GM21737 (cell line): ENCODE measurements at regions not wholly inside any gene's neighbourhood (a gene's known extent, or its start where the extent isn't known, plus 50 kb on each side); places are given as distances from the start of the nearest gene placed in this dataset.
"Not testable (repeated sequence)": the region's sequence is repeated elsewhere in the genome, so short reads cannot be mapped to it uniquely, and the experiment has no call there.

Experiments used
- ATAC-seq: cut with Tn5 transposase; IDR thresholded peaks from one replicate; pipeline ENCODE4 v1.9.1; 2021; ENCODE audit warnings: mild to moderate bottlenecking, moderate library complexity; ENCODE audit not compliant: unreplicated experiment

DNA sequence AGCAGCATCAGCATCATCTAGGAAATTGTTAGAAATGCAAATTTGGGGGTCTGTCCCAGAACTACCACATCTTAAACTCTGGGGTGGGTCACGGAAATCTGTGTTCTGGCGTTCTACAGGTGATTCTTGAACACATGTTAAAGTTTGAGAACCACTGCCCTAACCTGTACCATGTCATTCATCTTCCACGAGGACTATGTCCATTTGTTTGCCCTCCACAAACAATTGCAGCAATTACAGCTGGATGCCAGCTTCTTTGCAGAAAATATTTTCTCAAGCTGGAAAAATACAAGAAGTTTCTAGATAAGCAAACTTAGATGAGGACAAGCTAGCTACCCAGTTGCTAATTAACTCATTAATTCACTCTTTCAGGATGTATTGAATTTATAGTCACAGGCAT is 54.1 kb downstream of the MAFB start:
- ATAC-seq, result no peak

DNA sequence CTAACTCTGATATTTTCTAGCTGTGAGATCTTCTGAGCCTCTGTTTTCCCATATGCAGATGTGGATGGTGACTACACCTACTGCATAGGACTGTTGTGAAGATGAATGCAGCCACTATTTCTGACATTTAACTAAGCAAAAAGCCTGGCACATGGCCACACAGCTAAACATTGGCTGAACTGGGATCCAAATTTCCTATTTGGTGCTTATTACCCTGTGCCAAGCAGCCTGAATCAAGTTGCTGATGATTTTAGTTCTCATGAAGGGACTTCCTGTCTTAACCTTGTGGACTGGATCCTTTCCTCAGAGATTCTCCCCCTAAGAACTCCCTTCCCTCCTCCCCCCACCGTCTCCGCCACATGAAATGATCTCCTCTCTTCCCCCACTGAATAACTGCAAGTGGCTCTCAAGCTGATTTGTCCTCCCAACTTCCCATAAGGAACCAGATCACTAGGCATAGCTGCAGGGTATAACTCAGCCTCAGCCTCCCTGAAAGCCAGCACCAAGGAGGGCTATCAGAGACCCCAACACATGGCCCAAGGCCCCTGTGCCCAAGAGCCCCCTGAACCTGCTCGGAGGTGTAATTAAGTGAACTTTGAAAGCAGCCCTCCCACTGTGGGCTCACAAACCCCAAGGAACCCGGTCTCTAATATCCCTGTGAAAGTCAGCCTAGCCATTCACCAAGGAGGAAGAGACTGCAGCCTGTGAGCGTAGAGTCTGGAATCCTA is 55.7 kb downstream of the MAFB start:
- no peak for ATAC-seq

DNA sequence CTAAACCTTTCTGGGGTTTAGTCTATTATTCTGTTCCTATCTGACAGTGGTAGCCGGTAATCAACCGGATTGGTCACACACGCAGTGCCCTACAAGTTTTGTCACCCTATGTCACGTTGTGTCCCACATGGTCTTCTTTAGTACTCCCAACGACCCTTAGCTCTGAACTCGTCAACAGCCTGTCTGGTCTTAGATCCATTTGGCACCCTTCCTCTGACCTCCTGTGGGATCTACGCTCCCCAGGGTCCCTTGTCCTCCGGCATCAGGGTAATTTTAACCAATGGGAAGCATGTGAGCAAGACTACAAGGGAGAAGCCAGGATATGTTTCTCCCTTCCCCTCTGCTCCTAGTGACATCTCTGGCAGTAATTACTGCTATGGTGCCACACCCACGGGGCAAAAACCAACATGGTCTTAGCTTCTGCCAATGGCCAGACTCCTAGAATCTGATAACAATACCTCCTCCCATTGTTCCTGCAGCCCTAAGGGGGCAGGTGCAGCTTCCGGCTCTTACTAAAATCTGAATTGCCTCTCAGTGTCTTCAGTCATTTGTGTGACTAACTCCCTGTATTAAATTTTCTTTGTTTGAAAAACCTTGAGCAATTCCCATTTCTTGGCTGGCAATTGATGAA is 56.6 kb downstream of the MAFB start:
- no peak for ATAC-seq

DNA sequence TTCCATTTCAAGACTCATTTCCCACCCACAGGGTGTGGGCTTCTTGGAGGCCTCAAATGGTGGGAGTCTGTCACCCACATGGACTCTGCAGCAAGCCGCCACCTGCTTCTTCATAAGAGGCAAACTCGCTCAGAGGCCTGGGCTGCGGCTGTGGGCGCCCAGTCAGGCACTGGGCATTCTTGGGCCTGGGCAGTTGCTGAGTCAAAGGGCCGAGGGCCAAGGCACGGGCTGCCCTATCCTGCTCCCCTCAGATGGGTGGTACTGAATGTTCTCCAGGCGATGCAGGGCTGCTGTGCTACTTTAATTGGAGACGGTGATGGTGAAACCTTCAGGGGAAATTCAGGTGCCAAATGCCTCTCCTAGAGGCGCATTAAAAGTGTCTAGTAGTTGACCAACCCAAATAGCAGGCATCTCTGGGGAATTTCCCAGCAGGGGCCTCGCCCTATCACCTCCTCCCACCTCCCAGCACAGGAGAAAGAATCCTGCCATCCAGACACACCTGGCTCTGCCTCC is 57.9 kb downstream of the MAFB start:
- ATAC-seq, result no peak

DNA sequence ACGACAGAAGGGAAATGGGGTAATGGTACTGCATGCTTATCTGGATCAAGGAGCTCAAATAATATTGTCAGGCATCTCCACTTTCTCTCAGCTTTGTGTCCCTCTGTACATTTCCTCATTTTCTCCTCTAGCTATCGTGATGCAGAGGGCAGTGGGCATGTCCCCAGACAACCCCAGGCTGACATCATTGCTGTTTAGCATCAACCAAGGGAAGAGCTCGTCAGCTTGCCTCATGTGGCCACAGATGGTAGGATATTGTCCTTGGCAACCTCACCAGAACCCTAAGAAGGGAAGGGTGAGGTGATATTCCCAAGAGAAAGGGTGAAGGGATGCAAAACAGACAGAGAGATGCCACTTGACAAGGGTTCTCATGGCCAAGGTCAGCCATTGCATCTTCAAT is 58.3 kb downstream of the MAFB start:
- ATAC-seq, result no peak

DNA sequence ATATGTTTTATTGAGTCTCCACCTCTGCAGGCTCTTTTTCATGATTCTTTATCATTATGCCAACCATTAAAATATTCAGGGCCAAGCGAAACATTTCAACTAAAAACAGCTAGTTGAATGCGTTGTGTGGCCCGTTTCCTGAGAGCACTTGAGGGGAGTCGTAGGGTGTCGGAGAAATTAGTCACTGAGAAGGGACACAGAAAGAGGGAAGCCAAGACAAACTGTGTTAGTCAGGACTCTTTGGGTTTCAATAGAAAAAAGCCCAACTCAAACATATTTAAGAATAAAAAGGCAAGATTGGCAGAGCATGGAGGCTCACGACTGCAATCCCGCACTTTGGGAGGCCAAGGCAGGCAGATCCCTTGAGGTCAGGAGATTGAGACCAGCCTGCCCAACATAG is 58.9 kb downstream of the MAFB start:
- ATAC-seq, result no peak

DNA sequence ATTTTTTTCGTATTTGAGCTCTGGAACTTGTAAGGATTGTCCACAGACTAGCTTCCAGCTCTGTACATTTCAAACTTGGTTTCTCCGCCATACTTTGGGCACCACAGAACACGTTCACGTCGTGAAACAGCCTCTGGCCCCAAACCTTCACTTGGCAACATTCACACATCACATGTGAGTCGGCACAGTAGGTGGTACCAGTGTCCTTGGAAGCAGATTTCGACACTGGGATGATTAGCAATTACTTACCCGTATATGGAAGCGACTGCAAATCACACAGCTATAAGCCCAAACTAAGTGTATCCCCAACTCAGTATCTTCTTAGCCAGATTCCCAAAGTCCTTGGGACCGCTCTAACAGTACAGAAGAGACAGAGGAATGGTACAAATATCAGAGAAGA is 60.2 kb downstream of the MAFB start:
- no peak for ATAC-seq

DNA sequence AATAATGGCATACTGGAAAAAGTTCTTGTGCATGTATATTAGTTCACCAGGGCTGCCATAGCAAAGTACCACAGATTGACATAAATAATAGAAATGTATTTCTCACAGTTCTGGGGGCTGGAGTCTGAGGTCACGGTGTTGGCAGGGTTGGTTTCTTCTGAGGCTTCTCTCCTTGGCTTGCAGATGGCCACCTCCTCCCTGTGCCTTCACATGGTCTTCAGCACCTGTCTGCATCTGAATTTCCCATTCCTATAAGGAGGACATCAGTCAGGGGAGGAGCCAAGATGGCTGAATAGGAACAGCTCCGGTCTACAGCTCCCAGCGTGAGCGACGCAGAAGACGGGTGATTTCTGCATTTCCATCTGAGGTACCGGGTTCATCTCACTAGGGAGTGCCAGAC is 70.0 kb downstream of the MAFB start:
- ATAC-seq, result not testable (repeated sequence)

DNA sequence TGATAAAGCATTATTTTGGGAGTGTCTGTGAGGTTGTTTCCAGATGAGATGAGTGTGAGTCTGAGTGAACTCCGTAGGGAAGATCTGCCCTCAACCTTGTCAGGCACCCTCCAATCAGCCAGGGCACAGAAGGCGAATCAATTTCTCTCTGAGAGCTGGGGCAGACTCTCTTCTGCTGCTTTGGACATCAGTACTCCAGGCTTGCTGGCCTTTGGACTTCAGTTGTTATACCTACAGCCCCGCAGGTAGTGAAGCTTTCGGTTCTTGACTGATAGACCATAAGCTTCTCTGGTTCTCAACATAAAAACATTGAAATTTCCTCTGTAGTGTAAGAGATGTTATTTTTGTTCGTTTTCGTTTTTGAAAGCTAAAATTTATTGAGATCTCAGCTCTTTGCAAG is 71.4 kb downstream of the MAFB start:
- ATAC-seq, result no peak

DNA sequence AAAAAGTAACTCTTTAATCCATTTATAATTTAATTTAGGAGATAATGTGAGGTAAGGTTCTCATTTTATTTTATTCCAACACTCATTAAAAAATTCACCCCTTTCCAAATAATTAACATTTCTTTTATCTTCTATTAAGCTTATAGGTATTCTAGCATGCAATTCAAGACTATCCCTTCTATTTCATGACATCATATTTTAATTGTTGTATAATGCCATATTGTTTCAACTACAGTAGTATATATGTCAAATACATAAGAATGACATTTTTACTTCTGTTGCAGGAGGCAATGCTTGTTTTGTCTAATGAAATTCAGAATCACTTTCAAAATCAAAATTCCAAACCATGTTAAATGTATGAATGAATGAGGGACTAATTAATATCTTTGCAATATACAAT is 76.2 kb downstream of the MAFB start:
- no peak for ATAC-seq

DNA sequence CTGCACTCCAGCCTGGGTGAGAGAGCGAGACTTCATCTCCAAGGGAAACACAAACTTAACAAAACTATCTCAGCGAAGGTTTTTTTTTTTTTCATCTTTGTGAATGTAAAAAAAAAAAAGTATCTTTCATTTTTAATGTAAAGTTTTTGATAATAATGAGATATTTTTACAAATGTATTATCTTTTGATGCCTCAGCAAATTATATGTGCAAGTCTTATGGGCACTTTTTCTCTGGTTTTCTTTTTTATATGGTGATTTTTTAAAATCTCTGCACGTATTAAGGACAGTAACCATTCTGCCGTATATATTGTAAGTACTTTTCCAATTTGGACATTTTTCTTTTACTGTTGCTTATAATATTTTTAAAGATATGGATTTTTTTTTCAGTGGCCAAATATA is 76.8 kb downstream of the MAFB start:
- no peak for ATAC-seq

DNA sequence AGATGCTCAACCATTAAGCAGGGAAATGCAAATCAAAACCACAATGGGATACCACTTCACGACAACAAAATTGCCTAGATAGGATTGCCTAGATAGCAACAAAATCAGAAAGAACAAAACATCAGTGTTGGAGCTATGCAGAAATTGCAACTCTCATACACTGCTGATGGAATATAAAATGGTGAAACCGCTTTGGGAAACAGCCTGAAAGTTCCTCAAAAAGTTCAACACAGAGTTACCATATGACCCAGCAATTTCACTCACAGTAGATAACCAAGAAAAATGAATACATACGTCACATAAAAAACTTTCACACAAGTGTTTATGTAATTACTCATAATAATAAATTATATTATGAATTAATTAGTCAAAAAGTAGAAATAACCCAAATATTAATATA is 78.3 kb downstream of the MAFB start:
- no peak for ATAC-seq

DNA sequence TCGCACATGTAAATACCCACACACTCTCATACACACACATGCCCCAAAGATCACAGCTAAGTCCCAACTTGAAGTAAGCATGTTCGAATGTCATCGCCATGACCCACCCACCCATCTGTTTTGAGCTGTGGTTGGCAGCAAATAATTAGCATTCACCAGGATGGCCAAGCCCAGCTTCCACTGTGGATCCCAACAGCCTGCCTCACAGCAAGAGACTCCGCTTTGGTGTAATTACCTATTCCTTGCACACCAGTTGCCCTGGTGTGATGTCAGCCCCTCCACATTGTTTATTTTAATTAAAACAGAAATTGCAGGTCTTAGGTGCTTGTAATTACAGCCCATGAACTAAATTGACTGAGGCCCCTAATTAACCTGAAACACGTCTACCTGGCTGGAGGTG is 81.1 kb downstream of the MAFB start:
- no peak for ATAC-seq

DNA sequence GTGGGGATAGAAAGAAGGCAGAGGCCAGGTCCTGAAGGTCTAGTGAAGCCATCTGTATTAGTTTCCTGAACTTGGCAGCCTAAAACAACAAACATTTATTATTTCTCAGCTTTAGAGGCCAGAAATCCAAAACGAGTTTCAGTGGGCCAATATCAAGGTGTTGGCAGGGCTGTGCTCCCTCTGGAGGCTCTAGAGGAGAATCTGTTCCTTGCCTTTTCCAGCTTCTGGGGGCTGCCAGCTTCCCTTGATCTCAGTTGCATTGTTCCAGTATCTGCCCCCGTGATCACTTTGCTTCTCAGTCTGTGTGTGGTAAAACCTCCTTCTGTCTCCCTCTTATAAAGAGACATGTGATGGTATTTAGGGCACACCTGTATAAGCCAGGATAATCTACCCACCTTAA is 82.4 kb downstream of the MAFB start:
- ATAC-seq, result no peak

DNA sequence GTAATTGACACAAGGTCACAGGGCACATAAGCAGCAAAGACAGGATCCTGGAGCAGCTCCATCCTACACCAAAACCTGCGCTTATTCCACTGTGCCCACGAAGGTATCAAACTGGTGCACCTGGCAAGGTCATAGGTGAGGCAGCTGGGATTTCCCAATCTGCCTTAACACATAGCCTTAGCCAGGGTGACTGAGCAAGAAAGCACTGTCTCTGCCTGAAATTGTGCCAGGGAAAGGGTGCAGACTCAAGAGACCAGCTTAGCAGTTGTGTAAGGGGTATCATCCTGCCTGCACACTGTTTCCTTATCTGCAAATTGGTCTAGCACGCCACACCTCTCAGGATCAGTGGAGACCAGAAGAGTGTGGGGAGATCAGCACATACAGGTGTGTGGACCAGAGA is 82.8 kb downstream of the MAFB start:
- ATAC-seq, result no peak

DNA sequence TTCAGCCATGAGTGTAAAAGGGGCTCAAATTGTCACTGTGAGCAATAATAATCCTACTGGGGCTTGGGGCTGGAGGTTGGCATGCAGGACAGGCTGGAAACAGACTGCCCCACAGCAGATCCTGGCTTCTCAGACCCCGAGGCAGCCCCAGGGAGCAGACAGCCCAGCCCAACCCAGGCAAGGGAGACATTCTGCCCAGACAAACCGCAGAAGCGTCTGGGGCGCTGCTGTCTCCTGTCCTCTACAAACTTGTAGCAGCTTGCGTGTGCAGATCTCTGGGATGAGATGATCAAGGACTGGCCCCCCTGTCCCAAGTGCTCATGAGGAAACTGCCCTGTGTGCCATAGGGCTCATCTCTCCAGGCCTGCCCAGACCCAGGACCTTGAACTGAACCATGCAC is 84.6 kb downstream of the MAFB start:
- ATAC-seq, result no peak

DNA sequence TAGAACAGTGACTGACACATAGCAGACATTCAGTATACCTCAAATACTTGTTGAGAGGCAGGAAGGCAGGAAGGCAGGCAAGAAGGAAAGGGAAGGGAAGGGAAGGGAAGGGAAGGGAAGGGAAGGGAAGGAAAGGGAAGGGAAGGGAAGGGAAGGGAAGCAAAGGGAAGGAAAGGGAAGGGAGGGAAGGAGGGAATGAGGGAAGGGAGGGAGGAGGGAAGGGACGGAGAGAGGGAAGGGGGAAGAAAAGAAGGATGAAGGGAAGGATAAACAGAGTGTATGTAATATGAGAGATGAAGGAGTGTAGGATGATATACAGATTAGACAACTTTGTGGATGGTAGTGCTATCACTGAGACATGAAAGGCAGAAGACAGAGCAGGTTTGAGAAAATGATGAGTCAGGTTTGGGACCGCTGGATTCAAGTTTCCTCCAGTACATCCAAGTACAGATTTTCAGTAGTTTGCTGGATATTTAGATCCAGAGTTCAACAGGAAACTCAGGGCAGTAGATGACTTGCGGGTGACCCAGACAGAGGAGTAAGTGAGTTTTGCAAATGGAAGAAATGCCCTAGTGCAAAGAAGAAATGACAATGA is 85.9 kb downstream of the MAFB start:
- no peak for ATAC-seq

DNA sequence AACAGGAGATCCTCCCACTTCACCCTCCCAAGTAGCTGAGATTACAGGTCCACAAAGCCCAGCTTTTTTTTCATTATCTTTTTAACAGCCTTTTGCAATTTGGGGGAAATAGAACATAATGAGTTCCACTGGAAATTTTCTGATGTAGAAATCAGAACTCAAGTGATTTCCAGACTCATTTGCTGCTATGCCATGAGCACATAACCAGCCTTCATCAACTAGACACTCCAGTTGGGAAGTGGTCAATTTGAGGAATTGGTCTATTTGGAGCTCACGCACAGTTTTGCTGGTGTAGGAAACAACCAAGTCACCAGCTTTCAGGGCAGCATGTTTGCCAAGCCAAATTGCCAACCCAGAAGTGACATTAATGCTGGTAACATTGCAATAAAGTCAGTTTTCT is 86.7 kb downstream of the MAFB start:
- ATAC-seq, result no peak

DNA sequence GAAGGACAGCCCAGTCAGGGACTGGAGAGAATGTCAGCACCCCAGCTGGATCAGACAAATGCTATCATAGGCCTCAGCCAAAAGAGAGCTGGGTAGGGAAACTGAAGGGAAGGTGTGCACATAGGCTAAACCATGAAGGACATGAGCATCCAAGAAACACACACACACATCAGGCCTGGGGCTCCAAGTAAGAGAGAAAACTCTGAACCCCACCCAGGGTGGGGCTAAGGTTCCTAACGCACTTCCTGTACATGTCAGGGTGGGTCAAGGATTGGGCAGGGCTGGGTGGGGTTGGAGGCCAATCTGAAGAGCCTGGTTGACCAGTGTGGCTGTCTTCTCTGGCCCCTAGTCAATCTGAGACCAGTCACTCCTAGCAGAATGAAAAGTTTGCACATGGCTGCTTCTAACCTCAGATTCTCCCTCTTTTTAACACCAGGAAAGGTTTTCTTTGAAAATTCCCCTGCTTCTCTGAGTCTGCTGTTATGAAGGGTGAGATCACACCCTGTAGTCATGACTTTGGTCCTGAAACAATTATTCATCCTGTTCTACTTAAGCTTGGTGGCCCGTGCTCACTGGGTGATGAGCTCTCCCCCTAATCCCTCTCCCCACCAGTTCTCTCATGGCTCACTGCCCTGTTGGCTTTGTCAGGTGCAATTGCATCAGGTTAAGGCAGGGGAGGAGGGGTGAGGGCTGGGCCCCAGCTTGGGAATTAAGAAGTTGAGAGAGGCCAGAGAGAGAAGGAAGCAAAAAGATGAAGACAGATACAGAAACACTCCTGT is 88.4 kb downstream of the MAFB start:
- no peak for ATAC-seq

DNA sequence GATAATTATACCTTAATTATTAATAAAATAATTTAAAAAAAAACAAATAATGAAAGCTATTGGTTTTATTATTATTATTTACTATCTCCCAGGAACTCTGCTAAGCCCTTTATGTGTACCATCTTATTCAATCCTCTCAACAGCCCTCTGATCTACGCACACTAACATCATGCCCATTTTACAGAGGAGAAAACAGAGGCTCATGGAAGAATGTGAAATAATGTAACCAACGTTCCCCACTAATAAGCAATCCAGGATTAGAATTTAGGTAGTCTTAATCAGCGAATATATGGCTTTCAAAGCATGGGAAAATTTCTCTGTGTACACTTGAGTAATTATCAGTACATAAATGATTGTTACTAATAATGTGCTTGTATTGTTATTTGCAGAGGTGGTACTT is 89.0 kb downstream of the MAFB start:
- ATAC-seq, result no peak

DNA sequence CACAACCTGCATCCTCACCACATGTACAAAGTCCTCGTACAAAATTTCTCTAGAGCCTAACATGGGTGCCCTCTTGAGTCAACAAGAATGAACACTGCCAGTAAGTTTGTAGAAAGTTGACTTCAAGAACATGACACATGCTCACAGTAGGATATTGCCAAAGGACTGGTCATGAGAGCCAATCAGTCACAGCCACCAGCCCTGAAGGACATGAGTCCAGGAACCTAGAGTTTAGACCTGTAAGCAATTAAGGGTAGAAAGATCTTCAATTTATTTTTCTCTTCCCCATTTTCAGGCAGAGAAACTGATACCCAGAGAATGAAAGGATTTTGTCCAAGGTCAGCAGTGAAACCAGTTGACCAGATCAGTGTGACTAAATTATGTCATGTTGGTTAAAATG is 96.1 kb downstream of the MAFB start:
- ATAC-seq, result no peak

DNA sequence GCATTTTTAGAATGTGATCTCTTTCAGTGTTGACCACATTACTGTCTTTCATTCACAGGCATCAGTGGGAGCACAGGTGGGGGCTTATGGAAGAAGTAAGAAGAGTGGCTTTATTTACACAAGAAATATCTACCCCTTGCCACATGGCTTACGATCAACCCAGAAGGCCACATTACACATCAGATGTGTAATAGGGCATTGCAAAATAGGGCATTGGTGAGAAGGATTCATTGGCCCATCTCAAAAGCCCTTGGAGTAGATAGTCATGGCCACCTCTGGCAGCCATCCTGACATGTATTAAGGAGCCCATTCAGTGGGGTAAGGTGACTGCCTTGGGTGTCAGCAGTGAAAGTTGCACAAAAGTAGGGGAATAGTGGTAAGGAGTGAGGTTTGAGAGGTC is 97.5 kb downstream of the MAFB start:
- ATAC-seq, result no peak
